ENCODE measurements at regions not wholly inside any gene's neighbourhood (a gene's known extent, or its start where the extent isn't known, plus 50 kb on each side); places are given as distances from the start of the nearest gene placed in this dataset.

DNA sequence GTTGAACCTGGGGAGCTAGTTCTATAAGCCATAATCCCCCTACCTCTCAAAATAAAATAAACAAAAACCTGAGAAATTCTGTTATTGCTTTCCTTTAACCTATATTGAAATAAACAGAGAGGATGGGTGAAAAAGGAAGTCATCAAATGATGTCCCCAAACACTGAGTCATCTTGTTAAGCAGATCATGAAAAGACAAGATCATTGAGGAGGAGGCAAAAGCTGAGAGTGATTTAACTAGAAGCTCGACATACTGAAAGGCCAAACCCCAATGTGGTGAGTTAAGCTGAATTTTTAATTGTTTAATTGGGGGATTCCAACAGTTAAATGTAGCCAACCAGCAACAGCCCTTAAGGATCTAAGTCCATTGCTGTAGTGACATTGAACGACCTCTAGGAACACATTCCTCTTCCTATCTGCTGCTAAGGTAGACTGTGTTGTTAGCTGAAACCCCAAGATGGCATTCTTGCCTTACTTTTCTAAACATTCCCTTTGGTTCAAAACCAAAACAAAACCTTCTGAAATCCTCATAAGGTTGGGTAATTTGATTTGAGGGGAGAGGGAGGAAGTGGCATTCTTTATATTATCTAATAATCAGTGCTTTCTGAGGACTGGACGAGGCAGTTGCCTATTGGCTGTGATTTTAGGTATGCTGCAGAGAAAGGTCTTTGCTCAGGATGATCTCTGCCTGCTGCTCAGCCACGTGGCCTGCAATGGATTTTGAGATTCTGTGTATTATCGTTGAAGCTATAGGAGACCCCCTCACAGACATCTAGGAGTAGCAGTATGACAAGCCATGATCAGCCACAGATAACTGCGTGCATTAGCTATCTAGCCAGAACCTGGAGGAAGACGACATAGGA, 62.7 kb upstream of the BNIP2 start:
- TF ChIP-seq POLR2A (IDR thresholded peaks at IDR 0.05) (no peak), EP300 (IDR thresholded peaks at IDR 0.05) (no peak), POLR2AphosphoS5 (IDR thresholded peaks at IDR 0.05) (no peak)
- TF ChIP-seq, protein P1, sequence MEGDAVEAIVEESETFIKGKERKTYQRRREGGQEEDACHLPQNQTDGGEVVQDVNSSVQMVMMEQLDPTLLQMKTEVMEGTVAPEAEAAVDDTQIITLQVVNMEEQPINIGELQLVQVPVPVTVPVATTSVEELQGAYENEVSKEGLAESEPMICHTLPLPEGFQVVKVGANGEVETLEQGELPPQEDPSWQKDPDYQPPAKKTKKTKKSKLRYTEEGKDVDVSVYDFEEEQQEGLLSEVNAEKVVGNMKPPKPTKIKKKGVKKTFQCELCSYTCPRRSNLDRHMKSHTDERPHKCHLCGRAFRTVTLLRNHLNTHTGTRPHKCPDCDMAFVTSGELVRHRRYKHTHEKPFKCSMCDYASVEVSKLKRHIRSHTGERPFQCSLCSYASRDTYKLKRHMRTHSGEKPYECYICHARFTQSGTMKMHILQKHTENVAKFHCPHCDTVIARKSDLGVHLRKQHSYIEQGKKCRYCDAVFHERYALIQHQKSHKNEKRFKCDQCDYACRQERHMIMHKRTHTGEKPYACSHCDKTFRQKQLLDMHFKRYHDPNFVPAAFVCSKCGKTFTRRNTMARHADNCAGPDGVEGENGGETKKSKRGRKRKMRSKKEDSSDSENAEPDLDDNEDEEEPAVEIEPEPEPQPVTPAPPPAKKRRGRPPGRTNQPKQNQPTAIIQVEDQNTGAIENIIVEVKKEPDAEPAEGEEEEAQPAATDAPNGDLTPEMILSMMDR (IDR thresholded peaks at IDR 0.05) = peak in 3 of 6 experiments; percentile 16 to 39 (median 18)
- Histone ChIP-seq H3K27ac (no peak overlapping the region), H3K4me3 (no peak overlapping the region), H3K9me3 (no peaks in the 10 kb centered on the region), H3K36me3 (no peaks in the 10 kb centered on the region), H3K27me3 (no peaks in the 10 kb centered on the region), H3K4me1 (no peaks in the 10 kb centered on the region)
- 56 to 59% methylated on average over 7 of the region's 7 CpGs for WGBS, 2 donors
- no peak for DNase-seq
- no peak for ATAC-seq (ENCODE audit: low FRiP score in 2 of 2)

DNA sequence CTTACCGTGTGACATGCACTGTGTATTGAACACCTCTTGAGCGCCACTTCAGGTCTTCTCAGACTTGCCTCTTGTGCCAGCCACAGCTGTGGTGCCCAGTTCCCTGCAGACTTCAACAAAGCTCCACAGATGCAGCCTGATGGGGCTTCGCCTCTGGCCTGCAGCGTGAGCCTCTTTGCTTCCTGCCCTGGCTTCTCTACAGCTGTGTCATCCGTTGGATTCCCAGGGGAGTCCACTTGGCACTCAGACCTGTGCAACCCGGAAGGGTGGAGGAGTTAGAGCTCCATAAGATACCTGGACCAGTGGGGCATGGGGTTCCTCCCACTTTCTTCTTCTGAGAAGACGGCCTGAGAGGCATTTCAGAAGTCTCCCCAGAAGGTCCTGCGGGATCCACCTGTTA, 57.7 kb upstream of the BNIP2 start:
- H3K27me3 ChIP-seq = no peaks in the 10 kb centered on the region
- no peaks in the 10 kb centered on the region for H3K4me1 ChIP-seq
- WGBS, 2 donors = 59 to 80% methylated on average over 6 to 8 of the region's 8 CpGs
- DNase-seq (no peak), ATAC-seq (ENCODE audit: low FRiP score in 2 of 2) (peak in 1 of 2 donors; percentile 19)
- H3K36me3 ChIP-seq = no peaks in the 10 kb centered on the region
- H3K27ac ChIP-seq = no peak overlapping the region
- H3K9me3 ChIP-seq = no peaks in the 10 kb centered on the region
- no peak for TF ChIP-seq EP300 (IDR thresholded peaks at IDR 0.05)
- TF ChIP-seq, protein P1 (IDR thresholded peaks at IDR 0.05) = no peak
- H3K4me3 ChIP-seq = no peak overlapping the region

DNA sequence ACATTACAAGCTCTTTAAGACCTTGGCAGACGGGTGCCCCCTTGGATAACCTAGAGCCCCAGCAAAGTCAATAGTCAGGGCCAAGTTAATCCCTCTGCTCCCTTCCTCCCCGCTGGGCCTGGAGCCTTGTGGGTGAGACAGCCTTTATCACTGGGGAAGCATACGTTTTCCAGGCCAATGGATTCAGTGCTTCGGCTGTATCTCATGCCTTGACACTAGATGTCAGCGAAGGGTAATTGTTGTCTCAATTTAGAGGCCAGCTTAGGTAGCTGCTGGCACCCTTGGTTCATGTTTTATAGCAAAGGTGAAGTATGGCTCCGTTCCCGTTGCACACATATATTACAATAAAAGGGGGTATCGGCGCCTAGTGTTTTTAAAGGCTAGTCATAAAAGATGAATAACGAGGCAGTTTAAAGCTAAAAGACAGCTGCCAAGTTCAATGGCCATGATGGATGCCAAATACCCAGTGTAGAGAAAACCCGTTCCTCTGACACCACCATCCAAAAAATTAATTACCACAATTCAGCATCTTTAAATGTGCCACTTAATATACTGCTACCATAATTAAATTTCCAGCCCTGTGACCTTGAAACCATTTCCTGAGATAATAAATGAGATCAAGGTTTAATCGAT, 52.3 kb upstream of the BNIP2 start:
- 50 to 60% methylated on average over 9 to 12 of the region's 12 CpGs for WGBS, 2 donors

DNA sequence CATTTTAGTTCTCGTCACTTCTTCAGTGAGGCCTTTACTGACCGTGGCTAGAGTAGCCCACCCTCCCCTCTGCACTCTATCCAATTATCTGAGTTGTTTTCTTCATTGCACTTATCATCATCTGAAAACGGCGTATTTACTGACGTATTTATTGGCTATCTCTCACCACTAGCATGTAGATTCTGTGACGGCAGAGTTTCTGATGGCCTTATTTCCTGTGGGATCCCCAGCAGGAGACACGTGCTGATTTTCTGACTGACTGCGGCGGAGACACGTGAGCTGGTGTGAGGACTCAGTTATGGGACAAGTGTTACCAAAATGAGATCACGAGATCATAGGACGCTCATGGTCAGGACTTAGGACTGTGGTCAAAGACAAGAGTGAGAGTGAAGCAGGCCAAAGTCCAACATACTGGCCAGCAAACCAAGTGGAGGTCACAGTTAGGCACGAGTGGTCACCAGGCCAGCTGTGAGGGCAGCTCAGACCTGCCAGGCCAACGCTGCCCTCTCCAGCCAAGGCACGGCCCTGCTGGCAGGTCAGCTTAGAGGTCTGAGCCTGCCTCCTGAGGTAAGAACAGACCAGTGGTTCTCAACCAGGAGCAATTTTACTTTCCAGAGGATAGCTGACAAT, 50.6 kb upstream of the BNIP2 start:
- no peak for ATAC-seq (ENCODE audit: low FRiP score in 2 of 2)

More for the DNA sequence above, 52.3 kb upstream of the BNIP2 start:
- H3K27me3 ChIP-seq = no peaks in the 10 kb centered on the region
- H3K27ac ChIP-seq = no peak overlapping the region
- H3K4me3 ChIP-seq = no peak overlapping the region
- DNase-seq (no peak), ATAC-seq (ENCODE audit: low FRiP score in 2 of 2) (no peak)
- no peaks in the 10 kb centered on the region for H3K9me3 ChIP-seq
- TF ChIP-seq EP300 (IDR thresholded peaks at IDR 0.05) (no peak), POLR2A (IDR thresholded peaks at IDR 0.05) (no peak), POLR2AphosphoS5 (IDR thresholded peaks at IDR 0.05) (no peak)
- TF ChIP-seq, protein P1 (IDR thresholded peaks at IDR 0.05) = no peak
- no peaks in the 10 kb centered on the region for H3K4me1 ChIP-seq
- H3K36me3 ChIP-seq = no peaks in the 10 kb centered on the region

More for the DNA sequence above, 50.6 kb upstream of the BNIP2 start:
- Histone ChIP-seq H3K36me3 (no peaks in the 10 kb centered on the region), H3K27ac (no peak overlapping the region), H3K27me3 (no peaks in the 10 kb centered on the region), H3K4me1 (no peaks in the 10 kb centered on the region), H3K9me3 (no peaks in the 10 kb centered on the region), H3K4me3 (no peak overlapping the region)
- TF ChIP-seq POLR2A (IDR thresholded peaks at IDR 0.05) (no peak), EP300 (IDR thresholded peaks at IDR 0.05) (no peak), POLR2AphosphoS5 (IDR thresholded peaks at IDR 0.05) (no peak)
- TF ChIP-seq, protein P1 (IDR thresholded peaks at IDR 0.05) = no peak
- peak in 1 of 2 donors; percentile 25 for DNase-seq
- 80 to 85% methylated on average over 14 to 15 of the region's 15 CpGs for WGBS, 2 donors
